CD14-positive monocyte (primary cell): ENCODE measurements at regions not wholly inside any gene's neighbourhood (a gene's known extent, or its start where the extent isn't known, plus 50 kb on each side); places are given as distances from the start of the nearest gene placed in this dataset.

Experiments
- DNase-seq, 3 donors: peaks; one replicate each; pipeline ENCODE4 v3.0.0-alpha.2; 2011 to 2022
- H2AFZ ChIP-seq: 2 replicates; pipeline ENCODE4 v1.6.0; 2012; ENCODE audit warnings: mild to moderate bottlenecking, low read depth, low read length, inconsistent platforms; ENCODE audit not compliant: insufficient read depth, poor library complexity, severe bottlenecking
- H3K27ac ChIP-seq, 2 donors: 1 replicate in 1 of 2; 2 replicates in 1 of 2; pipeline ENCODE4 v1.5.1; 2012 to 2013; ENCODE audit warnings: low read length in 2 of 2, control low read depth in 1 of 2, inconsistent platforms in 1 of 2, low read depth in 1 of 2, mild to moderate bottlenecking in 1 of 2
- H3K27me3 ChIP-seq, 2 donors: one replicate each; pipeline versions ENCODE4 v1.6.0 to v1.6.1; 2011 to 2013; ENCODE audit warnings: low read length in 2 of 2; ENCODE audit not compliant: control insufficient read depth in 2 of 2, insufficient read depth in 2 of 2
- H3K36me3 ChIP-seq, 2 donors: replicated peaks in 1 of 2; 1 replicate in 1 of 2; 2 replicates in 1 of 2; pipeline versions ENCODE4 v1.5.1 to v1.6.1; 2012 to 2013; ENCODE audit warnings: low read length in 2 of 2, control low read depth in 1 of 2, inconsistent platforms in 1 of 2, mild to moderate bottlenecking in 1 of 2; ENCODE audit not compliant: insufficient read depth in 2 of 2, control insufficient read depth in 1 of 2
- H3K4me1 ChIP-seq, 2 donors: 1 replicate in 1 of 2; 2 replicates in 1 of 2; pipeline versions ENCODE4 v1.5.1 to v1.6.1; 2012 to 2013; ENCODE audit warnings: low read length in 2 of 2, control low read depth in 1 of 2, inconsistent platforms in 1 of 2, mild to moderate bottlenecking in 1 of 2, moderate library complexity in 1 of 2; ENCODE audit not compliant: insufficient read depth in 2 of 2, control insufficient read depth in 1 of 2
- H3K4me2 ChIP-seq: replicated peaks from 2 replicates; pipeline ENCODE3; 2012; ENCODE audit warnings: low read length, moderate library complexity, mild to moderate bottlenecking; ENCODE audit not compliant: poor library complexity, severe bottlenecking; ENCODE audit errors: extremely low read depth
- H3K4me3 ChIP-seq, 3 experiments: fragments of 200-600 bp in 1 of 3; sonication (generic) in 1 of 3; replicated peaks in 1 of 3; 1 replicate in 2 of 3; 2 replicates in 1 of 3; pipeline ENCODE4 v1.5.1; 2011 to 2013; ENCODE audit warnings: low read length in 3 of 3, mild to moderate bottlenecking in 3 of 3, control low read depth in 2 of 3, low read depth in 2 of 3, inconsistent platforms in 1 of 3, moderate library complexity in 1 of 3
- H3K79me2 ChIP-seq: 2 replicates; pipeline ENCODE4 v1.6.0; 2012; ENCODE audit warnings: mild to moderate bottlenecking, control low read depth, inconsistent platforms, low read length, moderate library complexity; ENCODE audit not compliant: insufficient read depth
- H3K9ac ChIP-seq: 2 replicates; pipeline ENCODE4 v1.6.0; 2017; ENCODE audit warnings: low read length, mild to moderate bottlenecking; ENCODE audit not compliant: insufficient read depth, poor library complexity, severe bottlenecking
- H3K9me3 ChIP-seq, 2 donors: replicated peaks in 1 of 2; 1 replicate in 1 of 2; 2 replicates in 1 of 2; pipeline versions ENCODE4 v1.5.1 to v1.6.1; 2012 to 2013; ENCODE audit warnings: low read length in 2 of 2, control low read depth in 1 of 2; ENCODE audit not compliant: control insufficient read depth in 1 of 2, insufficient read depth in 1 of 2
- H4K20me1 ChIP-seq: 2 replicates; pipeline ENCODE4 v1.6.0; 2012; ENCODE audit warnings: mild to moderate bottlenecking, low read length, control low read depth, moderate library complexity; ENCODE audit not compliant: insufficient read depth
- H3K27ac Mint-ChIP-seq, 7 donors: one replicate each; pipeline ENCODE4 v1.8.0; 2020; ENCODE audit warnings: mild to moderate bottlenecking in 7 of 7, mixed read lengths in 7 of 7, moderate library complexity in 6 of 7, inconsistent platforms in 2 of 7
- H3K27me3 Mint-ChIP-seq, 3 donors: one replicate each; pipeline ENCODE4 v1.8.0; 2021 to 2022; ENCODE audit warnings: low read depth in 3 of 3, mild to moderate bottlenecking in 3 of 3, mixed read lengths in 3 of 3, moderate library complexity in 3 of 3, inconsistent platforms in 1 of 3
- H3K36me3 Mint-ChIP-seq, 2 donors: one replicate each; pipeline ENCODE4 v1.8.0; 2020; ENCODE audit warnings: mixed read lengths in 2 of 2, inconsistent platforms in 1 of 2, mild to moderate bottlenecking in 1 of 2
- H3K4me1 Mint-ChIP-seq: one replicate; pipeline ENCODE4 v1.8.0; 2020; ENCODE audit warnings: mild to moderate bottlenecking, mixed read lengths
- H3K4me3 Mint-ChIP-seq, 2 donors: one replicate each; pipeline ENCODE4 v1.8.0; 2020; ENCODE audit warnings: mild to moderate bottlenecking in 2 of 2, mixed read lengths in 2 of 2, moderate library complexity in 1 of 2
- H3K9me3 Mint-ChIP-seq, 7 donors: one replicate each; pipeline ENCODE4 v1.8.0; 2020 to 2022; ENCODE audit warnings: mixed read lengths in 7 of 7, mild to moderate bottlenecking in 6 of 7, moderate library complexity in 6 of 7, inconsistent platforms in 2 of 7
- WGBS: methylation state at CpG from one replicate; pipeline ENCODE4 v1.1.5; 2013; ENCODE audit warnings: missing lambda C conversion rate; ENCODE audit not compliant: insufficient coverage; 5-methylcytosine and 5-hydroxymethylcytosine counted together
- intact Hi-C, 2 donors: fragments of 100-400 bp; cut with micrococcal nuclease; formaldehyde crosslinking; loops; one replicate each; pipeline versions ENCODE4 v1.15.0 to v1.15.1; 2023
- TF ChIP-seq, protein P1 (sequence below): fragments of 200-600 bp; IDR thresholded peaks from one replicate; pipeline ENCODE4 v1.8.0; 2022; ENCODE audit warnings: antibody characterized with exemption, mild to moderate bottlenecking

GRCh38 chr2:23065936-23066335, 319.0 kb upstream of the KLHL29 start:
- no peaks in the 10 kb centered on the region for H3K36me3 Mint-ChIP-seq
- Histone ChIP-seq H3K79me2 (no peaks in the 10 kb centered on the region), H3K9ac (no peak overlapping the region), H2AFZ (no peak overlapping the region), H3K4me1 (no peaks in the 10 kb centered on the region), H3K27me3 (no peaks in the 10 kb centered on the region), H3K36me3 (no peaks in the 10 kb centered on the region), H4K20me1 (no peaks in the 10 kb centered on the region), H3K9me3 (peaks cover 3 to 5% of the 10 kb centered on the region in 2 donors), H3K27ac (no peak overlapping the region), H3K4me3 (no peak overlapping the region), H3K4me2 (no peak overlapping the region)
- H3K9me3 Mint-ChIP-seq, result peaks cover 0 to 12% (median 6%) of the 10 kb centered on the region in 7 donors
- no peak overlapping the region for H3K27ac Mint-ChIP-seq
- TF ChIP-seq, protein P1, sequence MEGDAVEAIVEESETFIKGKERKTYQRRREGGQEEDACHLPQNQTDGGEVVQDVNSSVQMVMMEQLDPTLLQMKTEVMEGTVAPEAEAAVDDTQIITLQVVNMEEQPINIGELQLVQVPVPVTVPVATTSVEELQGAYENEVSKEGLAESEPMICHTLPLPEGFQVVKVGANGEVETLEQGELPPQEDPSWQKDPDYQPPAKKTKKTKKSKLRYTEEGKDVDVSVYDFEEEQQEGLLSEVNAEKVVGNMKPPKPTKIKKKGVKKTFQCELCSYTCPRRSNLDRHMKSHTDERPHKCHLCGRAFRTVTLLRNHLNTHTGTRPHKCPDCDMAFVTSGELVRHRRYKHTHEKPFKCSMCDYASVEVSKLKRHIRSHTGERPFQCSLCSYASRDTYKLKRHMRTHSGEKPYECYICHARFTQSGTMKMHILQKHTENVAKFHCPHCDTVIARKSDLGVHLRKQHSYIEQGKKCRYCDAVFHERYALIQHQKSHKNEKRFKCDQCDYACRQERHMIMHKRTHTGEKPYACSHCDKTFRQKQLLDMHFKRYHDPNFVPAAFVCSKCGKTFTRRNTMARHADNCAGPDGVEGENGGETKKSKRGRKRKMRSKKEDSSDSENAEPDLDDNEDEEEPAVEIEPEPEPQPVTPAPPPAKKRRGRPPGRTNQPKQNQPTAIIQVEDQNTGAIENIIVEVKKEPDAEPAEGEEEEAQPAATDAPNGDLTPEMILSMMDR, result no peak
- peaks cover 0 to 5% (median 0%) of the 10 kb centered on the region in 3 donors for H3K27me3 Mint-ChIP-seq
- intact Hi-C loops, result no loop called here
- H3K4me3 Mint-ChIP-seq, result no peak overlapping the region
- H3K4me1 Mint-ChIP-seq, result no peaks in the 10 kb centered on the region
- no peak for DNase-seq
- WGBS, result 89% methylated on average over 6 of the region's 8 CpGs

GRCh38 chr2:23066686-23067085, 318.3 kb upstream of the KLHL29 start:
- Histone ChIP-seq H3K4me1 (no peaks in the 10 kb centered on the region), H3K9me3 (peaks cover 3 to 5% of the 10 kb centered on the region in 2 donors), H4K20me1 (no peaks in the 10 kb centered on the region), H3K27ac (no peak overlapping the region), H3K9ac (no peak overlapping the region), H3K4me3 (no peak overlapping the region), H2AFZ (no peak overlapping the region), H3K36me3 (no peaks in the 10 kb centered on the region), H3K79me2 (no peaks in the 10 kb centered on the region), H3K4me2 (no peak overlapping the region), H3K27me3 (no peaks in the 10 kb centered on the region)
- H3K4me1 Mint-ChIP-seq, result no peaks in the 10 kb centered on the region
- intact Hi-C loops, result no loop called here
- TF ChIP-seq, protein P1, result no peak
- 100% methylated on average over 1 of the region's 3 CpGs for WGBS
- DNase-seq, result no peak
- H3K4me3 Mint-ChIP-seq, result no peak overlapping the region
- H3K36me3 Mint-ChIP-seq, result no peaks in the 10 kb centered on the region
- peaks cover 0 to 2% (median 0%) of the 10 kb centered on the region in 3 donors for H3K27me3 Mint-ChIP-seq
- H3K27ac Mint-ChIP-seq, result no peak overlapping the region
- H3K9me3 Mint-ChIP-seq, result peaks cover 0 to 12% (median 5%) of the 10 kb centered on the region in 7 donors
